ENCODE measurements at regions not wholly inside any gene's neighbourhood (a gene's known extent, or its start where the extent isn't known, plus 50 kb on each side); places are given as distances from the start of the nearest gene placed in this dataset.

GRCh38 chr1:218867066-218867465 is 306.6 kb upstream of the LYPLAL1 start (continued):
- TF ChIP-seq PML (IDR thresholded peaks at IDR 0.05; ENCODE audit: low read length) = no peak
- TF ChIP-seq HDGF (IDR thresholded peaks at IDR 0.05) = no peak
- no peak for TF ChIP-seq NKRF (conservative IDR thresholded peaks at IDR 0.05)
- TF ChIP-seq ZNF274 (IDR thresholded peaks at IDR 0.05; ENCODE audit: insufficient read depth, insufficient read length) = no peak
- TF ChIP-seq ZNF592 (IDR thresholded peaks at IDR 0.05) = no peak

- CTCF ChIA-PET = no interaction called here
- POLR2A ChIA-PET = no interaction called here
- no peaks in the 10 kb centered on the region for H3K9me3 ChIP-seq (replicated peaks; ENCODE audit: control insufficient read depth, insufficient read depth, low read length)
- H3K27ac ChIP-seq (ENCODE audit: control insufficient read depth, insufficient read depth) = no peak overlapping the region
- in situ Hi-C loops (cut with MboI) (no loop called here), intact Hi-C loops (cut with micrococcal nuclease; ENCODE audit: unreplicated experiment) (no loop called here)
- FAIRE-seq (no peak), DNase-seq (ENCODE audit: low read depth, low spot score) (no peak), ATAC-seq (no peak)
- no peaks in the 10 kb centered on the region for H3K27me3 ChIP-seq (replicated peaks in 1 of 2; ENCODE audit: control insufficient read depth in 2 of 2, insufficient read depth in 2 of 2, low read length in 1 of 2)
- H3K79me2 ChIP-seq (ENCODE audit: control insufficient read depth, insufficient read depth, low read length) = no peaks in the 10 kb centered on the region
- no peak overlapping the region for H3K9ac ChIP-seq (ENCODE audit: control insufficient read depth, insufficient read depth, low read length)
- H3K36me3 ChIP-seq (ENCODE audit: control insufficient read depth in 2 of 2, insufficient read depth in 2 of 2, low read length in 1 of 2) = no peaks in the 10 kb centered on the region
- SMC1A ChIA-PET (ENCODE audit: uncharacterized antibody, unreplicated experiment) = no interaction called here
- BruUV-seq (replicated peaks) = no TSS peak
- H3K4me3 ChIP-seq = no peak overlapping the region
- no peak overlapping the region for H2AFZ ChIP-seq (ENCODE audit: control insufficient read depth, low read depth, low read length)
- no peaks in the 10 kb centered on the region for H3K4me1 ChIP-seq (ENCODE audit: control insufficient read depth, insufficient read depth, low read length)
- WGBS (ENCODE audit: insufficient coverage, insufficient replicate concordance, low lambda C conversion rate, missing lambda C conversion rate) = 0% methylated on average over 3 of the region's 3 CpGs
- TF ChIP-seq MAX (IDR thresholded peaks at IDR 0.05; ENCODE audit: low read depth, low read length) = no peak
- no peak for TF ChIP-seq ZNF274 (IDR thresholded peaks at IDR 0.05; ENCODE audit: insufficient read depth, insufficient read length)
- no peak overlapping the region for H3K4me2 ChIP-seq (ENCODE audit: control insufficient read depth, insufficient read depth)
- RAD21 ChIA-PET (ENCODE audit: unreplicated experiment) = no interaction called here
- H4K20me1 ChIP-seq (ENCODE audit: control insufficient read depth, insufficient read depth) = no peaks in the 10 kb centered on the region
Observed at GRCh38 chr1:218867941-218868626, 305.6 kb upstream of the LYPLAL1 start.

All from GM12878 (cell line).